ENCODE measurements at regions not wholly inside any gene's neighbourhood (a gene's known extent, or its start where the extent isn't known, plus 50 kb on each side); places are given as distances from the start of the nearest gene placed in this dataset.

DNA sequence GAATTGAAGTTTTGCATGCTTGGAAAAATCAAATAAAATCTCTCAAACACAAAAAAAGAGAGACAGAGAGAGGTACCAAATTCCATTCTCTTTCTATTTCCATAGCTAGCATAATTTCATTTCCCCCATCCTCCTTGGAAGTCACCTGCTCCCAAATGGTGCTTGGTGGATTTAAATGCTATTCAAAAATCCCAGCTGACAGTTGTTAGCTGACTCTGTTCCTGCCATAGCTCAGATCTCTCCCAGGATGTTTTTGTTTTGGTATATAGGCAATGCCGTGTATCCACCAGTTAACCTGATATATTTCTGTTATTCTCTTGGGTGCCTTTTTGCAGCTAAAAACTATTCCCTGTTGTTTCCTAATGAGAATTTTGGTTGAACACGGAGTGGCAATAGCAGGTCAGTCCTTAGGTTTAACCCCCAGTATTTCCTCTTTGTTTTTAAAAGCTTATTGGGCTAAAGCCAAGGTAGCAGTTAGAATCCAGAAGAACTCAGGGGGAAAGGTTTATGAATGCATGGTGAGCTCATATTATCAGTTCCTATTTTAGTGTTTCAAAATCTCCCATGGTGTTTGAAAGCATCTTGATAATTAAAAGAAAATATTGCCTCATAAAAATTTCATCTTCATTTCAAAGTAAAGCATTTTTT, 240.0 kb upstream of the GBE1 start:
- TF ChIP-seq POLR2A (IDR thresholded peaks at IDR 0.05) (no peak), CTCF (IDR thresholded peaks at IDR 0.05) (no peak)

Data from heart left ventricle (tissue), 13 donors.